LNCaP clone FGC (cell line): ENCODE measurements at regions not wholly inside any gene's neighbourhood (a gene's known extent, or its start where the extent isn't known, plus 50 kb on each side); places are given as distances from the start of the nearest gene placed in this dataset.

Source experiments
- DNase-seq: peaks from one replicate; pipeline ENCODE4 v3.0.0-alpha.2; 2011; ENCODE audit warnings: low read depth
- H3K4me3 ChIP-seq: 2 replicates; pipeline ENCODE4 v1.5.1; 2011; ENCODE audit warnings: mild to moderate bottlenecking, low read depth, low read length, control low read depth
- TF ChIP-seq, protein P1 (sequence below): IDR thresholded peaks from 2 replicates; pipeline ENCODE4 v1.5.1; 2012; ENCODE audit warnings: mild to moderate bottlenecking; ENCODE audit not compliant: control insufficient read depth, insufficient read depth; ENCODE audit errors: extremely low read depth

GRCh38 chr5:63127054-63127453, 548.4 kb downstream of the LRRC70 start:
- DNase-seq, result no peak
- H3K4me3 ChIP-seq, result no peak overlapping the region
- TF ChIP-seq, protein P1, sequence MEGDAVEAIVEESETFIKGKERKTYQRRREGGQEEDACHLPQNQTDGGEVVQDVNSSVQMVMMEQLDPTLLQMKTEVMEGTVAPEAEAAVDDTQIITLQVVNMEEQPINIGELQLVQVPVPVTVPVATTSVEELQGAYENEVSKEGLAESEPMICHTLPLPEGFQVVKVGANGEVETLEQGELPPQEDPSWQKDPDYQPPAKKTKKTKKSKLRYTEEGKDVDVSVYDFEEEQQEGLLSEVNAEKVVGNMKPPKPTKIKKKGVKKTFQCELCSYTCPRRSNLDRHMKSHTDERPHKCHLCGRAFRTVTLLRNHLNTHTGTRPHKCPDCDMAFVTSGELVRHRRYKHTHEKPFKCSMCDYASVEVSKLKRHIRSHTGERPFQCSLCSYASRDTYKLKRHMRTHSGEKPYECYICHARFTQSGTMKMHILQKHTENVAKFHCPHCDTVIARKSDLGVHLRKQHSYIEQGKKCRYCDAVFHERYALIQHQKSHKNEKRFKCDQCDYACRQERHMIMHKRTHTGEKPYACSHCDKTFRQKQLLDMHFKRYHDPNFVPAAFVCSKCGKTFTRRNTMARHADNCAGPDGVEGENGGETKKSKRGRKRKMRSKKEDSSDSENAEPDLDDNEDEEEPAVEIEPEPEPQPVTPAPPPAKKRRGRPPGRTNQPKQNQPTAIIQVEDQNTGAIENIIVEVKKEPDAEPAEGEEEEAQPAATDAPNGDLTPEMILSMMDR, result no peak

GRCh38 chr5:63125862-63126261, 547.2 kb downstream of the LRRC70 start:
- TF ChIP-seq, protein P1, result peak; percentile 68
- peak; percentile 18 for DNase-seq
- no peak overlapping the region for H3K4me3 ChIP-seq

DNA sequence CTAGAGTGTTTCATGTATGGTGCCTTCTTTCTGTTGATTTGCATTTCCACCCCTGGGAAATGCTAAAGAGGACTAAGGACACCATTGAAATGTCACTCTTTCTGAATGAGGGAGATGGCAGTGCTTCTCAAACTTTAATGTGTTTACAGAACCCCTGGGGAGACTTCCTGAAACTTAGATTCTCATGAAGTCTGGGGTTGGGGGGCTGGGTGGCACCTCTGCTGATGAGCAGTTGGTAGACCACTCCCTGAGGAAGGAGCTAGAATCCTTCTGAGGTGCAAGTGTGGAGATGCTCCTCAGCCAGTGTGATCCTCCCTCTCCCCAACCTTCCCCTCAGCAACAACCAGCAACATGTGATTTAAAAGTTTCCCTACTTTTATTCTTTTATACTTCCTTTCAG, 546.8 kb downstream of the LRRC70 start:
- no peak overlapping the region for H3K4me3 ChIP-seq
- TF ChIP-seq, protein P1, result no peak
- no peak for DNase-seq

GRCh38 chr5:63124266-63124665, 545.6 kb downstream of the LRRC70 start:
- no peak for DNase-seq
- H3K4me3 ChIP-seq, result no peak overlapping the region
- TF ChIP-seq, protein P1, result no peak

- H3K4me3 ChIP-seq, result no peak overlapping the region
- TF ChIP-seq, protein P1, result no peak
- no peak for DNase-seq
Observed at GRCh38 chr5:63121471-63121870, 542.9 kb downstream of the LRRC70 start.

- H3K4me3 ChIP-seq, result no peak overlapping the region
- no peak for DNase-seq
- TF ChIP-seq, protein P1, result no peak
Observed at GRCh38 chr5:63118221-63118620, 539.6 kb downstream of the LRRC70 start.

GRCh38 chr5:63111891-63112290, 533.3 kb downstream of the LRRC70 start:
- TF ChIP-seq, protein P1, result no peak
- H3K4me3 ChIP-seq, result no peak overlapping the region
- no peak for DNase-seq
